Mammary epithelial cell (primary cell): ENCODE measurements at regions not wholly inside any gene's neighbourhood (a gene's known extent, or its start where the extent isn't known, plus 50 kb on each side); places are given as distances from the start of the nearest gene placed in this dataset.

ENCODE experiments used
- EZH2 ChIP-seq: IDR thresholded peaks from 2 replicates; pipeline ENCODE4 v1.6.1; 2012; ENCODE audit warnings: low read length, inconsistent platforms, borderline replicate concordance
- TF ChIP-seq, protein P1 (sequence below), 2 donors: IDR thresholded peaks in 1 of 2; conservative IDR thresholded peaks in 1 of 2; 2 replicates each; pipeline ENCODE4 v1.5.1; 2011 to 2012; ENCODE audit warnings: inconsistent platforms in 2 of 2, low read length in 2 of 2, mild to moderate bottlenecking in 2 of 2, control low read depth in 1 of 2, low read depth in 1 of 2; ENCODE audit not compliant: insufficient read depth in 1 of 2; ENCODE audit errors: extremely low read depth in 1 of 2

GRCh38 chr13:61592489-61592888, 176.8 kb upstream of the PCDH20 start:
- TF ChIP-seq, protein P1, sequence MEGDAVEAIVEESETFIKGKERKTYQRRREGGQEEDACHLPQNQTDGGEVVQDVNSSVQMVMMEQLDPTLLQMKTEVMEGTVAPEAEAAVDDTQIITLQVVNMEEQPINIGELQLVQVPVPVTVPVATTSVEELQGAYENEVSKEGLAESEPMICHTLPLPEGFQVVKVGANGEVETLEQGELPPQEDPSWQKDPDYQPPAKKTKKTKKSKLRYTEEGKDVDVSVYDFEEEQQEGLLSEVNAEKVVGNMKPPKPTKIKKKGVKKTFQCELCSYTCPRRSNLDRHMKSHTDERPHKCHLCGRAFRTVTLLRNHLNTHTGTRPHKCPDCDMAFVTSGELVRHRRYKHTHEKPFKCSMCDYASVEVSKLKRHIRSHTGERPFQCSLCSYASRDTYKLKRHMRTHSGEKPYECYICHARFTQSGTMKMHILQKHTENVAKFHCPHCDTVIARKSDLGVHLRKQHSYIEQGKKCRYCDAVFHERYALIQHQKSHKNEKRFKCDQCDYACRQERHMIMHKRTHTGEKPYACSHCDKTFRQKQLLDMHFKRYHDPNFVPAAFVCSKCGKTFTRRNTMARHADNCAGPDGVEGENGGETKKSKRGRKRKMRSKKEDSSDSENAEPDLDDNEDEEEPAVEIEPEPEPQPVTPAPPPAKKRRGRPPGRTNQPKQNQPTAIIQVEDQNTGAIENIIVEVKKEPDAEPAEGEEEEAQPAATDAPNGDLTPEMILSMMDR (conservative IDR thresholded peaks at IDR 0.05 in 1 of 2, IDR thresholded peaks at IDR 0.05 in 1 of 2; ENCODE audit: extremely low read depth in 1 of 2, insufficient read depth in 1 of 2, low read depth in 1 of 2, low read length in 2 of 2) = no peak
- no peak for TF ChIP-seq EZH2
